ENCODE measurements at regions not wholly inside any gene's neighbourhood (a gene's known extent, or its start where the extent isn't known, plus 50 kb on each side); places are given as distances from the start of the nearest gene placed in this dataset. TPM values are rescaled to one million over a fixed set of nuclear protein-coding genes. Genes with fewer than 3 reads are reported as not detected.

- Histone ChIP-seq H3K4me1 (ENCODE audit: insufficient read depth) (no peaks in the 10 kb centered on the region), H3K9me3 (no peaks in the 10 kb centered on the region), H3K27me3 (no peaks in the 10 kb centered on the region), H3K27ac (no peak overlapping the region), H3K4me3 (no peak overlapping the region), H3K36me3 (no peaks in the 10 kb centered on the region)
- TF ChIP-seq POLR2A (IDR thresholded peaks at IDR 0.05) (no peak), CTCF (IDR thresholded peaks at IDR 0.05) (no peak), EP300 (IDR thresholded peaks at IDR 0.05) (no peak)
- WGBS, 3 donors, result 82 to 88% (median 84%) methylated on average over 25 of the region's 25 CpGs
- DNase-seq, result no peak
- intact Hi-C loops (cut with DNase I), result no loop called here
Observed at GRCh38 chr10:1807924-1808323, 70.6 kb upstream of the ADARB2 start.

- H3K4me3 ChIP-seq, result no peak overlapping the region
- WGBS, 3 donors, result 86 to 90% (median 88%) methylated on average over 9 of the region's 9 CpGs
- no peaks in the 10 kb centered on the region for H3K36me3 ChIP-seq
- H3K27me3 ChIP-seq, result no peaks in the 10 kb centered on the region
- no peaks in the 10 kb centered on the region for H3K9me3 ChIP-seq
- no peaks in the 10 kb centered on the region for H3K4me1 ChIP-seq (ENCODE audit: insufficient read depth)
- DNase-seq, result no peak
- TF ChIP-seq POLR2A (IDR thresholded peaks at IDR 0.05), result no peak
- no peak for TF ChIP-seq EP300 (IDR thresholded peaks at IDR 0.05)
- no peak for TF ChIP-seq CTCF (IDR thresholded peaks at IDR 0.05)
- no peak overlapping the region for H3K27ac ChIP-seq
- intact Hi-C loops (cut with DNase I), result no loop called here
Observed at GRCh38 chr10:1807196-1807595, 69.9 kb upstream of the ADARB2 start.

GRCh38 chr10:1802413-1802812 lies 65.1 kb upstream of the ADARB2 start:
- Histone ChIP-seq H3K36me3 (no peaks in the 10 kb centered on the region), H3K27me3 (no peaks in the 10 kb centered on the region), H3K4me1 (ENCODE audit: insufficient read depth) (no peaks in the 10 kb centered on the region), H3K9me3 (no peaks in the 10 kb centered on the region), H3K27ac (no peak overlapping the region), H3K4me3 (no peak overlapping the region)
- WGBS, 3 donors, result 85 to 91% (median 89%) methylated on average over 2 of the region's 2 CpGs
- DNase-seq, result no peak
- intact Hi-C loops (cut with DNase I), result no loop called here
- TF ChIP-seq EP300 (IDR thresholded peaks at IDR 0.05) (no peak), POLR2A (IDR thresholded peaks at IDR 0.05) (no peak), CTCF (IDR thresholded peaks at IDR 0.05) (no peak)

- intact Hi-C loops (cut with DNase I), result no loop called here
- WGBS, 3 donors, result 70 to 73% (median 70%) methylated on average over 9 of the region's 9 CpGs
- DNase-seq, result no peak
- Histone ChIP-seq H3K36me3 (no peaks in the 10 kb centered on the region), H3K27ac (no peak overlapping the region), H3K9me3 (no peaks in the 10 kb centered on the region), H3K4me1 (ENCODE audit: insufficient read depth) (no peaks in the 10 kb centered on the region), H3K4me3 (no peak overlapping the region), H3K27me3 (no peaks in the 10 kb centered on the region)
- TF ChIP-seq POLR2A (IDR thresholded peaks at IDR 0.05) (no peak), CTCF (IDR thresholded peaks at IDR 0.05) (no peak), EP300 (IDR thresholded peaks at IDR 0.05) (no peak)
Observed at GRCh38 chr10:1788401-1788800, 51.1 kb upstream of the ADARB2 start.

Small RNA genes in the stretch of these regions (microRNA-seq; reads per million reads assigned to microRNA genes)
- 0 reads per million in 3 donors for gene MIR6072

Small RNA genes in the stretch of these regions (small RNA-seq; reads per million reads assigned to genes)
- gene MIR6072, result not detected
- gene RNU6-576P, result not detected
- not detected for gene RNU6-889P
